ENCODE measurements at regions not wholly inside any gene's neighbourhood (a gene's known extent, or its start where the extent isn't known, plus 50 kb on each side); places are given as distances from the start of the nearest gene placed in this dataset.

DNA sequence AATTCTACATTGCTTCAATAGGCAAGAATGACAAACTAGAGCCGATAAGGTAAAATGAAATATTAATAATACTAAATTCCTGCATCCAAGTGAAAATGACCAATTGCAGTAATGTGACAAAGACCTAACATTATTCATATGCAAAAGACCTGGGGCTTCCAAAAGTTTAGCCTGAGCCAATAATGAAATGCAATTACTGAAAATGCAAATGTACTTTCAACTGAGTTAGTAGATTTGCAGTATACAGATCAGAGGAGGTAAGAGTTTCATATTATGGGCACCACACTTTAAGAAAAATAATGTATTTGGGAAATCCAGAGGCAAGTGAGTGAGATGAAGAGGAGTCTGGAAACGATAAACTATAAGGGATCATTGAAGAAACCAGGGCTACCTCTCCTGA, 193.7 kb upstream of the GMDS start:
- H2AFZ ChIP-seq (ENCODE audit: low read length), result no peak overlapping the region

DNA sequence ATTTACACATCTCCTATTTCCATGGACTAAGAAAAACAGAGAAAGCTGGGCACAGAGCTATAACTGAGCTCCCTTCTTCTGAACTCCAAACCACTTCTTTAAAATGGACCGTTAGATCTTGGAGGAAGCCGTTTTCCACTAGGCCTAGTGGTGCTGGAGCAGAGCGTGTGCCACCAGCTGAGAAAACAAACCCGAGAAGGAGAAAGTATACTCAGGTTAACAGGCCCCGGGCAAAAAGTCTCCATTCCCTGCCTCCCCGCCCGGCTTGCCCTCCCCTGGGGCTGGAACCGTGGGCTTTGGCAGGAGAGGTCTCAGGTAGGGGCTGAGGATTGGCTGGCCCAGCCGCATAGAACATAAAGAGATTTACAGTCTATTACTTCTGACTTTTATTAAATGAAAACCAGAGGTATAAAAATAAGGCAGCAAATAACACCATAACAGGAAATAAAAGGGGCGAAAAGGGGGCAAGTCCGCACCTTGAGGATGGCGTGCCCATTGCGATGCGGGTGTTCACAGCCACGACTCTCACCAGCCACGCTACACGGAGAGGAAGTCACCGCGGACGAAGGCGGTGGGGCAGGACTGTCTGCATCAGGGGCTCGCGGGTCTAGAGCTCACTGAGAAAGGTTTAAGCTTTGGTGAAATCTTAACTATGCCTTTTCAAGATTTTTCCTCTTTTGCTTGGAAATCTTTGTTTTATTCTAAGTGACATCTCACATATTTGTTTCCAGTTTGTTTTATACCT, 191.2 kb upstream of the GMDS start:
- H3F3A ChIP-seq (ENCODE audit: insufficient read depth, low read length), result no peaks in the 10 kb centered on the region
- no peaks in the 10 kb centered on the region for H3K9me3 ChIP-seq (ENCODE audit: low read length)
- TF ChIP-seq EZH2 (IDR thresholded peaks at IDR 0.05; ENCODE audit: borderline replicate concordance, low read length), result no peak
- TF ChIP-seq, protein P1, sequence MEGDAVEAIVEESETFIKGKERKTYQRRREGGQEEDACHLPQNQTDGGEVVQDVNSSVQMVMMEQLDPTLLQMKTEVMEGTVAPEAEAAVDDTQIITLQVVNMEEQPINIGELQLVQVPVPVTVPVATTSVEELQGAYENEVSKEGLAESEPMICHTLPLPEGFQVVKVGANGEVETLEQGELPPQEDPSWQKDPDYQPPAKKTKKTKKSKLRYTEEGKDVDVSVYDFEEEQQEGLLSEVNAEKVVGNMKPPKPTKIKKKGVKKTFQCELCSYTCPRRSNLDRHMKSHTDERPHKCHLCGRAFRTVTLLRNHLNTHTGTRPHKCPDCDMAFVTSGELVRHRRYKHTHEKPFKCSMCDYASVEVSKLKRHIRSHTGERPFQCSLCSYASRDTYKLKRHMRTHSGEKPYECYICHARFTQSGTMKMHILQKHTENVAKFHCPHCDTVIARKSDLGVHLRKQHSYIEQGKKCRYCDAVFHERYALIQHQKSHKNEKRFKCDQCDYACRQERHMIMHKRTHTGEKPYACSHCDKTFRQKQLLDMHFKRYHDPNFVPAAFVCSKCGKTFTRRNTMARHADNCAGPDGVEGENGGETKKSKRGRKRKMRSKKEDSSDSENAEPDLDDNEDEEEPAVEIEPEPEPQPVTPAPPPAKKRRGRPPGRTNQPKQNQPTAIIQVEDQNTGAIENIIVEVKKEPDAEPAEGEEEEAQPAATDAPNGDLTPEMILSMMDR (IDR thresholded peaks at IDR 0.05; ENCODE audit: low read length), result no peak
- no peak overlapping the region for H2AFZ ChIP-seq (ENCODE audit: low read length)
- no peaks in the 10 kb centered on the region for H4K20me1 ChIP-seq (ENCODE audit: insufficient read depth, low read length)
- H3K36me3 ChIP-seq (ENCODE audit: insufficient read depth, low read length), result no peaks in the 10 kb centered on the region
- H3K4me3 ChIP-seq (ENCODE audit: low read depth, low read length, poor library complexity, severe bottlenecking), result no peak overlapping the region
- no peak overlapping the region for H3K27ac ChIP-seq (ENCODE audit: low read depth, low read length, poor library complexity, severe bottlenecking)
- no peaks in the 10 kb centered on the region for H3K27me3 ChIP-seq (ENCODE audit: insufficient read depth, low read length)
- no peak overlapping the region for H3K9ac ChIP-seq (ENCODE audit: low read length)
- no peak overlapping the region for H3K4me2 ChIP-seq (ENCODE audit: low read length)
- no peaks in the 10 kb centered on the region for H3K79me2 ChIP-seq (ENCODE audit: insufficient read depth, low read length)
- no peaks in the 10 kb centered on the region for H3K4me1 ChIP-seq (ENCODE audit: insufficient read depth, low read length, severe bottlenecking)
- no peaks in the 10 kb centered on the region for H3K9me2 ChIP-seq (ENCODE audit: low read depth, low read length)

More for the DNA sequence above, 193.7 kb upstream of the GMDS start:
- H3F3A ChIP-seq (ENCODE audit: insufficient read depth, low read length), result no peaks in the 10 kb centered on the region
- H3K36me3 ChIP-seq (ENCODE audit: insufficient read depth, low read length), result no peaks in the 10 kb centered on the region
- no peaks in the 10 kb centered on the region for H4K20me1 ChIP-seq (ENCODE audit: insufficient read depth, low read length)
- H3K79me2 ChIP-seq (ENCODE audit: insufficient read depth, low read length), result no peaks in the 10 kb centered on the region
- no peak overlapping the region for H3K4me2 ChIP-seq (ENCODE audit: low read length)
- H3K4me3 ChIP-seq (ENCODE audit: low read depth, low read length, poor library complexity, severe bottlenecking), result no peak overlapping the region
- no peaks in the 10 kb centered on the region for H3K27me3 ChIP-seq (ENCODE audit: insufficient read depth, low read length)
- no peak for TF ChIP-seq EZH2 (IDR thresholded peaks at IDR 0.05; ENCODE audit: borderline replicate concordance, low read length)
- TF ChIP-seq, protein P1 (IDR thresholded peaks at IDR 0.05; ENCODE audit: low read length), result no peak
- no peaks in the 10 kb centered on the region for H3K9me2 ChIP-seq (ENCODE audit: low read depth, low read length)
- H3K27ac ChIP-seq (ENCODE audit: low read depth, low read length, poor library complexity, severe bottlenecking), result no peak overlapping the region
- H3K4me1 ChIP-seq (ENCODE audit: insufficient read depth, low read length, severe bottlenecking), result no peaks in the 10 kb centered on the region
- H3K9ac ChIP-seq (ENCODE audit: low read length), result no peak overlapping the region
- H3K9me3 ChIP-seq (ENCODE audit: low read length), result no peaks in the 10 kb centered on the region

DNA sequence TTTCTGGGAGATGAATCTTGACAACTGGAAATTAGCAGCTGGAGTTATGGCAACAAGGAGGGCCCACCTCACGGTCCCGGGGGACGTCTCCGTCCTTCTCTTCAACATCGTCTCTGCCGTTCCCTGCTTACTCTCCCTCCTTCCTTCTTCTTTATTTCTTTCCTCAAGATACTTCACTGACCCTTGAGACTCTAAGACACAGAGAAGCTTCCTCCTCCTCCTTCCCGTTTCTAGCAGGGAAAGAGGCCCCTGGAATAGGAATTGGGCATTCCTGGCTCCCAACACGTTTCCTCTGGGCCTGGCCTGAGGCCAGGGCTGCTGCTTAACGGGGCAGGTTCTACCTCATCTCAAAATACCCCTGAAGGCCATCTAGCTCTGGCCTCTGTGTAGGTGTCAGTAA, 189.9 kb upstream of the GMDS start:
- H3K27ac ChIP-seq (ENCODE audit: low read depth, low read length, poor library complexity, severe bottlenecking), result no peak overlapping the region
- H3K9me2 ChIP-seq (ENCODE audit: low read depth, low read length), result no peaks in the 10 kb centered on the region
- no peak overlapping the region for H2AFZ ChIP-seq (ENCODE audit: low read length)
- no peak overlapping the region for H3K9ac ChIP-seq (ENCODE audit: low read length)
- TF ChIP-seq EZH2 (IDR thresholded peaks at IDR 0.05; ENCODE audit: borderline replicate concordance, low read length), result no peak
- no peaks in the 10 kb centered on the region for H3K9me3 ChIP-seq (ENCODE audit: low read length)
- H3F3A ChIP-seq (ENCODE audit: insufficient read depth, low read length), result no peaks in the 10 kb centered on the region
- H4K20me1 ChIP-seq (ENCODE audit: insufficient read depth, low read length), result no peaks in the 10 kb centered on the region
- no peak overlapping the region for H3K4me2 ChIP-seq (ENCODE audit: low read length)
- no peaks in the 10 kb centered on the region for H3K36me3 ChIP-seq (ENCODE audit: insufficient read depth, low read length)
- no peaks in the 10 kb centered on the region for H3K79me2 ChIP-seq (ENCODE audit: insufficient read depth, low read length)
- H3K27me3 ChIP-seq (ENCODE audit: insufficient read depth, low read length), result no peaks in the 10 kb centered on the region
- H3K4me3 ChIP-seq (ENCODE audit: low read depth, low read length, poor library complexity, severe bottlenecking), result no peak overlapping the region
- H3K4me1 ChIP-seq (ENCODE audit: insufficient read depth, low read length, severe bottlenecking), result no peaks in the 10 kb centered on the region

DNA sequence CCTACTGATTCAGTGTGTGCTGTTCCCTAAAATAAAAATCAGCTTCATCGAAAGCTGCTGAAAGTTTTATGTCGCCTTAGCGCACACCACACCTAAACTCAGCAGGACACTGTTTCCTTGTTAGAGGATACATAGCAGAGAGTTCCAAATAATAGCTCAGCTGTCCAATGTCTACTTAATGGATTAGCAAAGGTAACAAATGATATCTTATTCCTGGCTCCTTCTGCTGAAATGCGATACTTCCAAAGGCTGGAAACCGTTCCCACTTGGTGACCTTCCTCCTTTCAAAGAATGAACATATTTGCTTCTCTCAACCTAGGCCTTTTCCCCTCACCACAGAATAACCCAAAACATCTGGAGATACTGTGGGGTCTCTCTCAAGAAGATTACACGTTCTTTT, 189.5 kb upstream of the GMDS start:
- no peak for TF ChIP-seq EZH2 (IDR thresholded peaks at IDR 0.05; ENCODE audit: borderline replicate concordance, low read length)
- TF ChIP-seq, protein P1 (IDR thresholded peaks at IDR 0.05; ENCODE audit: low read length), result no peak
- Histone ChIP-seq H2AFZ (ENCODE audit: low read length) (no peak overlapping the region), H3K4me3 (ENCODE audit: low read depth, low read length, poor library complexity, severe bottlenecking) (no peak overlapping the region), H3K9ac (ENCODE audit: low read length) (no peak overlapping the region), H3K4me1 (ENCODE audit: insufficient read depth, low read length, severe bottlenecking) (no peaks in the 10 kb centered on the region), H3K79me2 (ENCODE audit: insufficient read depth, low read length) (no peaks in the 10 kb centered on the region), H3K4me2 (ENCODE audit: low read length) (no peak overlapping the region), H3K9me3 (ENCODE audit: low read length) (no peaks in the 10 kb centered on the region), H3K27ac (ENCODE audit: low read depth, low read length, poor library complexity, severe bottlenecking) (no peak overlapping the region), H3F3A (ENCODE audit: insufficient read depth, low read length) (no peaks in the 10 kb centered on the region), H3K9me2 (ENCODE audit: low read depth, low read length) (no peaks in the 10 kb centered on the region), H4K20me1 (ENCODE audit: insufficient read depth, low read length) (no peaks in the 10 kb centered on the region), H3K36me3 (ENCODE audit: insufficient read depth, low read length) (no peaks in the 10 kb centered on the region), H3K27me3 (ENCODE audit: insufficient read depth, low read length) (no peaks in the 10 kb centered on the region)

Measured in OCI-LY1 (cell line).